Activated CD8-positive, alpha-beta memory T cell treated with anti-CD3 and anti-CD28 coated beads, Interleukin-2, amount 50 U/mL, for 1 hour (primary cell): ENCODE measurements at regions not wholly inside any gene's neighbourhood (a gene's known extent, or its start where the extent isn't known, plus 50 kb on each side); places are given as distances from the start of the nearest gene placed in this dataset.

ENCODE experiments used
- DNase-seq: peaks from one replicate; pipeline ENCODE4 v3.0.0-alpha.2; 2020; ENCODE audit errors: extremely low read depth

DNA sequence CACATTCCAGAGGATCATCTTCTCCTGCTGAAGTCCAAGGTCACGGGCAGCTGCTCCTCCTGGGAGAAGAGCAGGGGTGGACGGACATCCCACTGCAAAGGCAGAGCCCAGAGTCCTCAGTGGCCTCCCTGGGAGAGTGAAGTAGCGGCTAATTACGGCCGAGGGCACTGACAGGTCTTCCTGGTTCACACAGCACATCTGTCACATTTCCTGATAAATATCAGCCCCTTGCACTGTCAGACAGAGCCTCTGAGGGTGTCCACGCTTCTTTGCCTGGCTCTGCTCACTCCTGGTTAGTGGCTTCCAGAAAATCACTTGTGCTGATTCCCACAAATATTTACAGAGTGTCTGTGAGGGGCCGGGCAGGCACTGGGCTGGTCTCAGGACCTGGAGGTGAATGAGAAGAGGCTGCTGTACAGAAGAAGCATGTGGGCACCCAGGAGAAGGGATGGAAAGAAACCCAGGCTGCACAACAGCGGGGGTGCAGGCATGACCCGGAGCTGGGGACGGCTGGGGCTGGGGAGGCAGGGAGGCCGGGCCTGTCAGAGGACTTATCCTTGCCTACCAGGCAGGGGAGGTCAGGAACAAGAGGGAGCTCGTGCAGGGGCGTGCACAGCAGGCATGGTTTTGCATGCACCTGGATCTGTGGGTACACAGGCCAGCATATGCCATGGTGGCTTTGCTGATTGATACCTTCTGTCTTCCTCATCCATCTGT lies 258.2 kb upstream of the TNRC6C start:
- DNase-seq: no peak

DNA sequence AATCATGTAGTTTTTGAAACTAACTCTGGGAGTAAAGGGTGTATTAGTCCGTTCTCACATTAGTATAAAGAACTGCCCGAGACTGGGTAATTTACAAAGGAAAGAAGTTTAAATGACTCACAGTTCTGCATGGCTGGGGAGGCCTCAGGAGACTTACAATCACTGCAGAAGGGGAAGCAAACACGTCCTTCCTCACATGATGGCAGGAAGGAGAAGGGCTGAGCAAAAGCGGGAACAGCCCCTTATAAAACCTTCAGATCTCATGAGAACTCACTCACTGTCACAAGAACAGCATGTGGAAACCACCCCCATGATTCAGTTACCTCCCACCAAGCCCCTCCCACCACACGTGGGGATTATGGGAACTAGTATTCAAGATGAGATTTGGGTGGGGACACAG lies 256.5 kb upstream of the TNRC6C start:
- no peak for DNase-seq

DNA sequence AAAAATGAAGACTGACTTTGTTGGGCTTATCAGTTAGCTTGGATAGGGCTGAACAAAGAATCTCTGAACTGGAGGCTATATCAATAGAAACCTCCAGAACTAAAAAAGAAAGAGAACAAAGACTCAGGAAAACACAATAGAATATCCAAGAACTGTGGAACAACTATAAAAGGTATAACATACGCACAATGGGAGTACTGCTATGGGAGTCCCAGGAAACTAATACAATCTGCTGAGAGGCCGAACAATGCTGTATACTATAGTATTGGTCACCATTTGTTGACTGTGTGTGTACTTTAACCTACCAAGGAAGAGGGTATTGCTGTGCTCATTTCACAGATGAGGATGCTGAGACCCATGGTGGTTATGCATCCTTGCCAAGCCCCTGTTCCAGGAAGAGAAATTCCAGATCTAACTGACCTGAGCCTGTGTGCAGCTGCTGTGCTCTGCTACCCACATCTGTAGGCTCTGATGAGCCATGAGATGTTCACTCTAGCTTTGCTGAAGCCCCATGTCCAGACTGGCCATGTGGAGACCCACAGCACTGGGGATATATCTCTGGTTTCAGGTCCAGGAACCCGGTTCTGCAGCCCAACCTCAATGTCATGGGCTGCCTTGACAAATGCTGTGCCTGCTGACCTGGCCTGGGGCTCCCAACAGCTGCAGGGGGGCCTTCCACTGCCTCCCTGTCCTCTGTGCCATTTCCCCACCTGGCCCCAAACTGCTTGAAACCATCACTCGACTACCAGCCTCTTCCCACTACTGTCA lies 254.3 kb upstream of the TNRC6C start:
- DNase-seq: no peak

DNA sequence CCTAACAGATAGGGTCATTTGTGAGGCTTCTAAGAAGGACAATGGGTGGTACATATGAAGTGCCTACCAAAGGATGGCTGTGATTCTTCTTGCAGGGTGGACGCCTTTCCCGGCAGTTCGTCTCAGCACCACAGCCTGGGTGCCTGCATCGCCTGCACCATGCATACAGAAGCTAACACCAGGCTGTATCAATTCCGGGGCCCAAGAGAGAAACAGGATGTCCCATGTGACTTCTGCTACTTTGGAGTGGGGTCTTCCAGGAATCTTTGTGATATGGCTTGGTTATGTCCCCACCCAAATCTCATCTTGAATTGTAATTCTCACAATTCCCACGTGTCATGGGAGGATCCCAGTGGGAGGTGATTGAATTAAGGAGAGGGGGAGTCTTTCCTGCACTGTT lies 251.6 kb upstream of the TNRC6C start:
- DNase-seq: no peak

DNA sequence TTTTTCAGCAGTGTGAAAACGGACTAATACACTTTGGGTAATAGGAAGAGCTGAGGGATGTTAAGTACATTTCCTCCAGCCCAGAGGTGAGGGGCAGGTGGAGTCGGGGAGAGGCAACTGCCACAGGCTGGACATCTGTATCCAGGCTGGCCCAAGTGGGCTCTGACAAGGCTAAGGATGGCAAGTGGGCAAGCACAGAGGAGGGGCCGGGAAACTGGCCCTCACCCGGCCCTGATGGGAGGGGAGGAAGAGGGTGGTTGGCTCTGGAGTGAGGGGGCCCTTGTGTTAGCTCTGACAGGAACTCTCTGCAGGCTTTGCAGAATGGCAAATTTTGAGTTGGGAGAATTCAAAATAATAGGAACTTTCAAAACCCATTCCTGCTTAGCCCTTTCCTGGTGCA lies 251.0 kb upstream of the TNRC6C start:
- no peak for DNase-seq

DNA sequence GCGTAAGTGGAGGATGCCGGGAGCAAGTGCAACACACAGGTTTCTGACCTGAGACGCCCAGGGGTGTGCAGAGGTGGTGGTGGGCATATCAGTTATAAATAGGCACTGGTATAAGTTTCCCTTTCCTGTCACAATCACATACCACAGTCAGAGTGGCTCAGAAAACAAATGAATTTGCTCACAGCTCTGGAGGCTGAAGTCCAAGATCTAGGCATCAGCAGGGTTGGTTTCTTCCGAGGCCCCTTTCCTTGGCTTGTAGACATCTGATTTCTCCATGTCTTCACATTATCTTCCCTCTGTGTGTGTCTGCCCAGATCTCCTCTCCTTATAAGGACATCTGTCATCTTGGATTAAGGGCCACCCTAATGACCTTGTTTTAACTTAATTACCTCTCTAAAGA lies 250.5 kb upstream of the TNRC6C start:
- no peak for DNase-seq

DNA sequence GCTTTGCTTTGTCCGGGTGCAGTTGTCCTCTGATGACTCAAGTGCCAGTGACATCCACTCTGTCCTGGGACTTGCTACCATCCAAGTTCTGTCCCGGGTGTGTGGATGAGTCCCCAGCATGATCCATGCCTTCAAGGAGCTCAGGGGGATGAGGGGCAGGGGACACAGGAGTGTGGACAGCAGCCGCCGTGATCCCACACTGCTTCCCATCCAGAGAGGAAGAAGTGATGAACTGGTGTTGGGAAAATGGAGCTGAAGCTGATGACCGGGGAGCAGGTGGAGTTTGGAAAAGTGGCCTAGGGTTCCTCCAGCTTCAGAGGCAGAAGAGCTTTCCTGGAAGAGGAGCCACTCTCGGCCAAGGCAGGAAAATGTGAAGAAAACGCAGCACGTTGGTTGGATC lies 249.6 kb upstream of the TNRC6C start:
- no peak for DNase-seq

DNA sequence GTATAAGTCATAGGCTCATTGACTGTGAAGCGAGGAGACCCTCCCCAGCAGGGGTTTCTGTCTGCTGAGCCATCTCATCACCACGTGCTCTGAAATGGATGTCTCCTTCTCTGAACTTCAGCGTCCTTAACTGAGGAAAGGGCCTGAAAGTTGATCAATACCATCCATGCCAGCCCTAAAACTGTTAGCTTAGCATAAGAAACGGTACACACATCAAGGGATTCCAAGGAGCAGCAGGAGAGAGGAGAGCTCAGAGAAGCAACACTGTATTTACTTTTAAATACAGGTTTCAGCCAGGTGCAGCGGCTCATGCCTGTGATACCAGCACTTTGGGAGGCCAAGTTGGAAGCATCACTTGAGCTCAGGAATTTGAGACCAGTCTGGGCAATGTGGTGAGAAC lies 248.9 kb upstream of the TNRC6C start:
- DNase-seq: no peak

DNA sequence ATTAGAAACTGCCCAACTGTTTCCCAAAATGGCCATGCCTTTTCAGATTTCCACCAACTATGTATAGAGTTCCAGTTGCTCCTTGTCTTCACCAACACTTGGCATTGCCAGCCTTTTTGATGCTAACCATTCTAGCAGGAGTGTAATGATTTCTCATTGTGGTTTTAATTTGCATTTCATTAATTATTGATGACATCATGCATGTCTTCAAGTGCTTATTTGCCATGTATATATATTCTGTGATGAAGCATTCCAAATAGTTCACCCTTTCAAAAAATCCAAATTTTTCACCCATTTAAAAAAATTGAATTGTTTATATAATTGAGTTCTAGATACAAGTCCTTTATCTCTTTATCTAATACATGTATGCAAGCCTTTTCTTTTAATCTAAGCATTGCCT lies 245.9 kb upstream of the TNRC6C start:
- no peak for DNase-seq

DNA sequence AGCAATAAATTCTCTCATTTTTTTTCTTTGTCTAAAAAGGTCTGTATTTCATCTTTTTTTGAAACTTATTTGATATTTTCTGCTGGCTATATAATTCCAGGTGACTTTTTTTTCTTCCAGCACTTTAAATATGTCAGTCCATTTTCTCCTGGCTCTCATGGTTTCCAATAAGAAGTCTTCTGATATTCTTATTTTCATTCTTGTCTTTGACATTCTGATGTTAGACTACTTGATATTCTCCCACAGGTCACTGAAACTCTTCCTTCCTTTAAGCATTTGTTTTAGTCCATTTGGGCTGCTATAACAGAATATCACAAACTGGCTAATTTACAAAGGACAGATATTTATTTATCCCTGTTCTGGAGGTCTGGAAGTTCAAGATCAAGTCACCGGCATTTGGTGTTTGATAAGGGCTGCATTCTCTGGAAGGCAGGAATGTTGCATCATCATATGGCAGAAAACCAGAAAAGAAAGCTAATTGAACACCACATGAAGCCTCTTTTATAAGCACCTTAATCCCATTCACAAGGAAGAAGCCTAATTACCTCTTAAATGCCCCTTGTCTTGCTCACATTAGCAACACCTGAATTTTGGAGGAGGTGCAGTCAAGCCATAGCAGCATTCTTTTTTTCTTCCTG lies 242.1 kb upstream of the TNRC6C start:
- DNase-seq: no peak

DNA sequence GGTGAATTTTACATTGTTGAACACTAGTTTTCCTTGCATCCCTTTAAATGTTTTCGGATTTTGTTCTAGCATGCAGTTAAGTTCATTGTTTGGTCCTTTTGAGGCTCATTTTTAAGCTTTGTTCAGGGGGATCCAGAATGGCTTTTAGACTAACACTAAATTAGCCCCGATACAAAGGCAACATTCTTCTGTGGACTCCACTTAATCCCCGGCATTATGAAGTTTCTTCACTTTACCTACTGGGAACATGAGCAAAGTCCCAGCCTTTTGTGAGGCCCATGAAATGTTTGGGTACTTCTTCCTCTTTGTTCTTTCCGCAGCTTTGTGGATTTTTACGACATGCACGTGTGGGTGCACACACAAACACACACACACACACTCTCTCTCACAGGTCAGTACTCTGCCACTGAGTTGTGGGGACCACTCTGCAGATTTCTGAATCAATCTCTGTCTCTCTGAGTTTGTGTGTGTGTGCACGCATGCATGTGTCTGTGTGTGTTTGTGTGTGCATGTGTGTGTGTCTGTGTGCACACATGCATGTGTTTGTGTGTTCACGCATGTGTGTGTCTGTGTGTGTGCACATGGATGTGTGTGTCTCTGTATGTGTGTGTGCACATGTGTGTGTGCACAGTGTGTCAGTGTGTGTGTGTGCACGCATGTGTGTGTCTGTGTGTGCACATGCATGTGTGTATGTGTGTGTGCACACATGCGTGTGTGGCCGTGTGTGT lies 240.4 kb upstream of the TNRC6C start:
- DNase-seq: no peak

DNA sequence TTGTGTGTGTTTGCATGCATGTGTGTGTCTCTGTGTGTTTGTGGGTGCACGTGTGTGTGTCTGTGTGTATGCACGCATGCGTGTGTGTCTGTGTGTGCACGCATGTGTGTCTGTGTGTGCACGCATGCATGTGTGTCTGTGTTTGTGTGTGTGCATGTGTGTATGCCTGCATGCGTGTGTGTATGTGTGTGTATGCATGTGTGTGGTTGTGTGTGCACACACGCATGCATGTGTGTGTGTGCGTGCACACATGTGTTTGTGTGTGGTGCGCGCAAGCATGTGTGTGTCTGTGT lies 239.9 kb upstream of the TNRC6C start:
- DNase-seq: no peak

DNA sequence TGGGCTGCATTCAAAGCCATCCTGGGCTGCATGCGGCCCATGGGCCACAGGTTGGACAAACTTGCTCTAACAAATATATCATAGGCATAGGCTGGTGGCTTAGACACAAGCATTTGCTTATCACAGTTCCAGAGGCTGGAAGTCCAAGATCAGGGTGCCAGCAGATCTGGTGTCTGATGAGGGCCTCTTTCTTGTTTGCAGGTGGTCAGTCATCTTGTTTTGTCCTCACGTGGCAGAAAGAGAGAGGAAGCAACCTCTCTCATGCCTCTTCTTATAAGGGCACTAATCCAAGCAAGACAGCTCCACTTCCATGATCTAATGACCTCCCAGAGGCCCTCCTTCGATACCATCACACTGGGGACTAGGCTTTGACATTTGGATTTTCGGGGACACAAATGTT lies 238.7 kb upstream of the TNRC6C start:
- DNase-seq: no peak

DNA sequence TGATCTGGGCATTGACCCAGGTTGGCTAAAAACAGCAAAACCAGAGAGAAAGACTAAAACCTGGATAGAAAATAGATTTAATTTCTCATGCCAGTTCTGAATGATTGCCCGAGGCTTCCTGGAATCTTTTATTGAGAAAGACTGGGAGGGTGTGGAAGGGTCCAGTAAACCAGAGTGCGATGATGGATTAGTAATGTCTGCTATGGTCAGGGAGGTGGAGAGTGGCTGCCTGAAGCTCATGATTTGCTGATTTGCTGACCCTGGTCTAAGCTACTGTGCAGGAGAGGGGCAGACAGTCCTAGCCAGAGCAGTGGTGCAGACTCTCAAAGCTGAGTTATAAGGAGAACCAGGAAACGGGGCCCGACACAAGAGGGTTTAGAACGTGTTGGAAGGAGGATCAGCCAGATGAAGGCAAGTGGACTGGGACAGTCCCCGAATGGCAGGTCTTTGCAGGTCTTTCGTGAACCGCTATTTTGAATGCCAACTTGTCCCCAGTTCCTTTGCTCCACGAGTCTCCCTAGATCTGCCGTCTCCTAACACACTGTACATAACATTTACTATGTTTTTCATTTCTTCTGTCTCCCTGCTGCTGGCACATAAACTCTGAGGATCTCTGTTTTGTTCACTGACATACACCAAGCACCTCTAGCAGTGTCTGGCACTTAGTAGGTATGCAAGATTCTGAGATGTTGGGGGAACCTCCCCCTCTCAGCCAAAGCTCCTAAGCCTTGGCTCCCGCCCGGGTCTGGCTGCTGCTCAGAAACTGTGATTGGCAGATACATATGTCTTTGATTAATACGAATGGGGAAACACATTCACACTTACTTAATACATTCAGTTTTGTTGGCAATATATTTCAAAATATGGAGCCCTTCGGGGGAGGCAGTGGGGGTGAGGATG lies 237.3 kb upstream of the TNRC6C start:
- DNase-seq: no peak

DNA sequence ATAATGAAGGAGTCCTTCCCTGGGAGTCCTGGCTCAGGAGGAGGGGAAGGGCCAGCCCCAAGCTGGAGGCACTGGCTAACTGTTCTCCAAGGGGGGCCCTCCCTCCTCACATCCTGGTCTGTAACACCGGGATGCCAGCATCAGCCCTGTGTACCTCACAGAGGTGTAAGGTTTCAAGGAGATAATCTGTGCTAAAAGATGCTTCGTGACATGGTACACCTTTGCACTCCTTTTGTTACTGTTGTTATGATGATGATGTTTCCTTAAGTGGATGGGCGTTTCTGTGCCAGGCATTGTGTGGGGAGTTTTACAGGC lies 236.7 kb upstream of the TNRC6C start:
- no peak for DNase-seq

DNA sequence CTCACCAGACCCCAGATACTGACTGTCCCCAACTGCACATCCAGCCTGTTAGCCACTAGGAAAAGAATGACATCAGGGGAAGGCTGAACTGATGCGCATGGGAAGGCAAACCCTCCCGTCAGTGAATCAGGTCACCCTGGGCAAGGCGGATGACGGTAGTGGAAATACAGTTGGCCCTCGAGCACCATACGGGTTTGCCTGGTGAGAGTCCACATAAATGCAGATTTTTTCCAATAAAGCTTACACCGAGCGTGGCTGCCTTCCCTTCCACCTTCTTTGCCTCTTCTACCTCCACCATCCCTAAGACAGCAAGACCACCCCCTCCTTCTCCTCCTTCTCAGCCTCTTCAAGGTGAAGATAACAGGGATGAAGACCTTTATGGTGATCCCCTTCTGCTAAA lies 236.1 kb upstream of the TNRC6C start:
- no peak for DNase-seq

DNA sequence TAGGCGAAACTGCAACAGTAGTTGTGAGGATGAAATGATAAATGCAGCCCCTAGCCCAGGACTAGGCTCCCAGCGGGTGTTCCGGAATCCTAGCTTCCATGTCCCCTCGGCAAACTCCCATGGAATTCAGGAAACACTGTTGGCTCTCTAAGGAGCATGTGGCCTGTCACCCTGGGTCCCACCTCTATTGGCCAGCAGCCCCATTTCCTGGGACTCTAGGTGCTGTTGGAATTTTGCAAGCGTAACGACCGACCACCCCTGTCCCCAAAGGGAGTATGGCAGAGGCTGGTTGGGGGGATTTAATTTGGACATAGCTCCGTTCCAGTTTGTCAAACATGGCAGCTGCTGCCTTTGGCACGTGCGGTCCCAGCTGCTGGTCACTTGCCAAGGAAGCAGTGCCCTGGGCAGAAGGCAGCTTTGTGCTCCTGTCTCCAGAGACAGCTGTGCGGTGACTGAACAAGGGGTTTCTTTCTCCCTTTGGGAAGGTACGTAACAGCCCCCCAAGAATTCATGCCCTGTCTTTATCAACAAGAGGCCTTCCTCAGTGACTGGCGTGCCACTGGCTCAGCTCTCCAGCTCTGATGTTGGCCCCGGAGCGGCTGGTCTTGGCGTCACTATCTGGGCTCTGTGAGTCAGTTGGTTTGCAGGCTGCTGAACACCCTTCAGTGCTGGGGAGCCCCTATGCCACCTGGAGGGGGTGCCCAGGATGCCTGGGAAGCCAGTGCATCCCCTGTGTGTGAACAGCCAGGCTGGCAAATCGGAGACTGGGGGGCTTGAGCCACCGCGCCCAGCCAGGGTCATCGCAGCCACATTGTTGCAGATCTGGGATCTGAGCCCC lies 235.2 kb upstream of the TNRC6C start:
- no peak for DNase-seq

DNA sequence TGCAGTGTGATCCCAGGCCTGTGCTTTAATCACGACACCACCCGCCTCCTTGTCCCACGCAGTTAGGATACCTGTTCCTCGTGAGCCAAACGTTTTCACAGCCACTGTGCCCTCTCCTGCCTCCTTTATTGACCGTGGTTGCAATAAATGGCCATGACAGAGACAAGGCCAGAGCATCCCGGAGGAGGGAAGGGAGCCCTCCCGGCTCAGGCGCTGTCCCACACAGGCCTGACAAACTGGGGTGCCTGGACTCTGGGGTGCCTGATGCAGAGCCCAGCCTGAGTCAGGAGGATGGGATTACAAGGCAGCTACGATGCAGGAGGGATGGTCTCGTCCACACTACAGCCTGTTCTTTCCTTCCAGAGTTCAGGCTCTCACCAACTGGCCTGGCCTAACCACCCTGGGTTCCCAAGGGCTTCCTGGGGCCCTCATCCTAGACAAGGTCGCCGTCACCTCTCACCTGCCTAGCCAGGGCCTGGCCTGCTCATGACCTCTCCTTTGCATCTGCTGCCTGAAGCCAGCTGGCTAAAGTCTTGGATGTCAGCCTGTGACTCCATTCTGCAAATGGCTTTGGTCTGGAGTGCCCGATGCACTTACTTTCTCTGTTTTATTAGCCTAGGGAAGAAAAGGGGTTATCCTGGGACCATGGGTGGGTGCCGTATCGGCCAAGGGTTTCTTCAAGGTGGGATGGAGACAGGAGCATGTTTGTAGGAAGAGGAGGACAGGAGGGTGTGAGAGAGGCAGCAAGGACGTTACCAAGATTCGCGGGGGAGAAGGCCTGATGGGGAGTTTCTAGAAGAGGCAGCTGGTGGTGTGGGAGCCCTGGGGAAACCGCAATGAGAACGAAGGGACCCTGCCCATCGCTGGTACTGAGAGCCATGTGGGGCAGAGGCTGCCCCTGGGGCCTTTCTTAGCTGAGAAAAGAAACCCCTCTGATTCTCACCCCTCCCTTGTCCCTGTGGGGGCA lies 234.3 kb upstream of the TNRC6C start:
- no peak for DNase-seq

DNA sequence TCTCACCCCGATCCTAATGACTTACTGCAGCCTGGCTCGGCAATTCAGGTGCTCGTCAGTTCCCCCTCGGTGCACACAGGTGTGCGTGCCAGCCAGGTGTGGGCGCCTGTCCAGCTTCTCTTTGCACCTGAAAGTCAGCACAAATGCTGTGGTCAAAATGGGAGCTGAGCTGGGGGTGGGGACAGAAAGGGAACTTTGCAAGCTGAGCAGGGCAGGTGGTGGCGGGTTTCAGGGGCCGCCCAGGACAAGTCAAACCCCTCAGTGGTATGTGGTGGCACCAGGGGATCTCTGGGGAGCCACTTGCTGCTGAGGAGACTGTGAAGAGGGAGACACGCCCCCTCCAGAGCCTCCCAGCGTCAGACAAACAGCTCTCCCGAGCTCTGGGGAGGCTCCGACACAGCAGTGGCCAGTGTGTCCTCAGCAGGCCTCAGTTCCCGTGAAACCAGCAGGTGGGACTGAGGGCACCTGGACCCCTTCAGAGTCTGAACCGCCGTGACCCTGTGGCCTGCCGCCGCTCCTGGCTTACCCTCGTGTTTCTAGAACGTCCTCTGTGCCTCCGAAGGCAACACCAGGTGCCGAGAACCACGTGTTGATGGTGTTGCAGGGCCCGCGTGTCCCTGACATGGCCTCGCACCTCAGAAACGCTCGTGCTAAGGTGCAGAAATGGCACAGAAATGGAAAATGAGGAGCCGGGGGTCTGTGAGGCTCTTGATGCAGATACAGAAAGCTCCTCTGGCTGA lies 233.5 kb upstream of the TNRC6C start:
- DNase-seq: no peak
